Panc1 (cell line): ENCODE measurements at regions not wholly inside any gene's neighbourhood (a gene's known extent, or its start where the extent isn't known, plus 50 kb on each side); places are given as distances from the start of the nearest gene placed in this dataset.

ENCODE experiments used
- ATAC-seq: fragments of 200-7000 bp; cut with Tn5 transposase; 2 replicates; pipeline ENCODE4 v1.9.1; 2020; ENCODE audit warnings: mild to moderate bottlenecking, moderate library complexity
- BruUV-seq: library from RNA; stranded (reverse); fragments of 400-500 nt; replicated peaks from 2 replicates; lab custom pipeline; 2021; lab: Mats Ljungman, UMichigan
- CTCF ChIA-PET: fragments of 300-600 bp; sonication (Branson Sonifier 250); formaldehyde crosslinking; loops from one replicate; lab custom pipeline; 2022; ENCODE audit warnings: antibody characterized with exemption; lab: Charles Lee
- POLR2A ChIA-PET: fragments of 300-600 bp; sonication (Branson Sonifier 250); formaldehyde crosslinking; loops from one replicate; lab custom pipeline; 2022; ENCODE audit warnings: antibody characterized with exemption; lab: Charles Lee
- DNase-seq: peaks from one replicate; pipeline ENCODE4 v3.0.0-alpha.2; 2010; ENCODE audit warnings: low read depth, low spot score
- H3K27ac ChIP-seq: 2 replicates; pipeline ENCODE4 v1.5.1; 2011; ENCODE audit warnings: mild to moderate bottlenecking, low read length, inconsistent platforms
- H3K27me3 ChIP-seq: fragments of 200-500 bp; sonication (Bioruptor generic); 2 replicates; pipeline ENCODE4 v1.6.0; 2014; ENCODE audit warnings: low read length, inconsistent platforms; ENCODE audit not compliant: control insufficient read depth, insufficient read depth
- H3K36me3 ChIP-seq: fragments of 200-500 bp; sonication (Bioruptor generic); 2 replicates; pipeline ENCODE4 v1.5.1; 2014; ENCODE audit warnings: inconsistent platforms, mild to moderate bottlenecking, low read length, moderate library complexity; ENCODE audit not compliant: control insufficient read depth, insufficient read depth
- H3K4me1 ChIP-seq: 2 replicates; pipeline ENCODE4 v1.5.1; 2011; ENCODE audit warnings: inconsistent platforms, mild to moderate bottlenecking, low read length, moderate library complexity; ENCODE audit not compliant: control insufficient read depth, insufficient read depth
- H3K4me3 ChIP-seq, 2 experiments: 2 replicates each; pipeline ENCODE4 v1.5.1; 2011 to 2012; ENCODE audit warnings: low read depth in 2 of 2, low read length in 2 of 2, mild to moderate bottlenecking in 2 of 2, inconsistent platforms in 1 of 2, moderate library complexity in 1 of 2
- H3K9me3 ChIP-seq: fragments of 200-500 bp; sonication (Bioruptor generic); 2 replicates; pipeline ENCODE4 v1.5.1; 2014; ENCODE audit warnings: low read depth, mild to moderate bottlenecking, inconsistent platforms, low read length, moderate library complexity; ENCODE audit not compliant: control insufficient read depth, insufficient read depth
- CTCF ChIP-seq: fragments of 450-650 bp; IDR thresholded peaks from 2 replicates; pipeline ENCODE4 v1.5.1; 2017; ENCODE audit warnings: mild to moderate bottlenecking
- POLR2AphosphoS5 ChIP-seq: IDR thresholded peaks from 2 replicates; pipeline ENCODE4 v1.6.1; 2012; ENCODE audit warnings: mild to moderate bottlenecking, low read depth, low read length, moderate library complexity
- REST ChIP-seq, 2 experiments: IDR thresholded peaks; 2 replicates each; pipeline ENCODE4 v1.6.1; 2011 to 2012; ENCODE audit warnings: low read depth in 2 of 2, control low read depth in 1 of 2, low read length in 1 of 2, mild to moderate bottlenecking in 1 of 2, moderate library complexity in 1 of 2; ENCODE audit not compliant: insufficient read depth in 1 of 2
- SIN3A ChIP-seq: IDR thresholded peaks from 2 replicates; pipeline ENCODE4 v1.6.1; 2012; ENCODE audit warnings: low read depth, mild to moderate bottlenecking, low read length, moderate library complexity, borderline replicate concordance; ENCODE audit not compliant: insufficient read depth
- TCF7L2 ChIP-seq: IDR thresholded peaks from 2 replicates; pipeline ENCODE4 v1.6.1; 2011; ENCODE audit warnings: mild to moderate bottlenecking, low read depth, low read length, inconsistent platforms
- in situ Hi-C: cut with HindIII; loops from 2 replicates; pipeline ENCODE4 v1.10.0; 2016; ENCODE audit warnings: low sequenced_read_pairs, low pct_unique_long_range_greater_than_20kb
- intact Hi-C: fragments of 100-400 bp; cut with micrococcal nuclease; formaldehyde crosslinking; loops from one replicate; pipeline ENCODE4 v1.10.0; 2022; ENCODE audit not compliant: unreplicated experiment

- ATAC-seq (no peak), DNase-seq (no peak)
- TF ChIP-seq POLR2AphosphoS5 (no peak), REST (IDR thresholded peaks at IDR 0.05; ENCODE audit: insufficient read depth in 1 of 2, low read depth in 2 of 2, low read length in 1 of 2) (no peak), SIN3A (no peak), TCF7L2 (no peak), CTCF (no peak)
- BruUV-seq, result no TSS peak
- Histone ChIP-seq H3K27me3 (no peaks in the 10 kb centered on the region), H3K4me1 (no peaks in the 10 kb centered on the region), H3K9me3 (no peaks in the 10 kb centered on the region), H3K4me3 (no peak overlapping the region), H3K27ac (no peak overlapping the region), H3K36me3 (no peaks in the 10 kb centered on the region)
- in situ Hi-C loops, result no loop called here
- CTCF ChIA-PET, result no interaction called here
- POLR2A ChIA-PET, result no interaction called here
- intact Hi-C loops, result no loop called here
Measured at GRCh38 chr18:66138642-66139041, 387.8 kb downstream of the CDH7 start.

GRCh38 chr18:66136039-66136438 is 385.2 kb downstream of the CDH7 start:
- H3K9me3 ChIP-seq, result no peaks in the 10 kb centered on the region
- no peaks in the 10 kb centered on the region for H3K36me3 ChIP-seq
- no TSS peak for BruUV-seq
- ChIA-PET POLR2A (no interaction called here), CTCF (no interaction called here)
- in situ Hi-C loops, result no loop called here
- no peak overlapping the region for H3K27ac ChIP-seq
- no peaks in the 10 kb centered on the region for H3K4me1 ChIP-seq
- intact Hi-C loops, result no loop called here
- ATAC-seq, result no peak
- TF ChIP-seq TCF7L2, result no peak
- TF ChIP-seq REST (IDR thresholded peaks at IDR 0.05; ENCODE audit: insufficient read depth in 1 of 2, low read depth in 2 of 2, low read length in 1 of 2), result no peak
- TF ChIP-seq POLR2AphosphoS5, result no peak
- TF ChIP-seq CTCF, result no peak
- no peak for TF ChIP-seq SIN3A
- no peaks in the 10 kb centered on the region for H3K27me3 ChIP-seq
- H3K4me3 ChIP-seq, result no peak overlapping the region
- no peak for DNase-seq
